GM21367 (cell line): ENCODE measurements at regions not wholly inside any gene's neighbourhood (a gene's known extent, or its start where the extent isn't known, plus 50 kb on each side); places are given as distances from the start of the nearest gene placed in this dataset.
"Not testable (repeated sequence)": the region's sequence is repeated elsewhere in the genome, so short reads cannot be mapped to it uniquely, and the experiment has no call there.

ENCODE experiments used
- ATAC-seq: cut with Tn5 transposase; IDR thresholded peaks from one replicate; pipeline ENCODE4 v1.9.1; 2021; ENCODE audit not compliant: unreplicated experiment

GRCh38 chr3:87503900-87504498 lies 227.6 kb upstream of the POU1F1 start:
- peak; percentile 88 for ATAC-seq

- no peak for ATAC-seq
Measured at GRCh38 chr3:87501076-87501475, 224.7 kb upstream of the POU1F1 start.

GRCh38 chr3:87498358-87499080 lies 222.1 kb upstream of the POU1F1 start:
- ATAC-seq: no peak

GRCh38 chr3:87495938-87496337 lies 219.6 kb upstream of the POU1F1 start:
- no peak for ATAC-seq

GRCh38 chr3:87494264-87494663 lies 217.9 kb upstream of the POU1F1 start:
- no peak for ATAC-seq

- ATAC-seq: no peak
Measured at GRCh38 chr3:87491843-87492242, 215.5 kb upstream of the POU1F1 start.

GRCh38 chr3:87489892-87490291 lies 213.5 kb upstream of the POU1F1 start:
- ATAC-seq: no peak

- no peak for ATAC-seq
Measured at GRCh38 chr3:87488765-87489164, 212.4 kb upstream of the POU1F1 start.

GRCh38 chr3:87486635-87487034 lies 210.3 kb upstream of the POU1F1 start:
- ATAC-seq: not testable (repeated sequence)

GRCh38 chr3:87486115-87486514 lies 209.7 kb upstream of the POU1F1 start:
- no peak for ATAC-seq

- ATAC-seq: no peak
Measured at GRCh38 chr3:87478716-87479115, 202.3 kb upstream of the POU1F1 start.

- ATAC-seq: no peak
Measured at GRCh38 chr3:87473944-87474343, 197.6 kb upstream of the POU1F1 start.

- ATAC-seq: no peak
Measured at GRCh38 chr3:87468938-87469337, 192.6 kb upstream of the POU1F1 start.

- ATAC-seq: no peak
Measured at GRCh38 chr3:87468235-87468634, 191.9 kb upstream of the POU1F1 start.

- ATAC-seq: no peak
Measured at GRCh38 chr3:87462228-87462627, 185.8 kb upstream of the POU1F1 start.

- no peak for ATAC-seq
Measured at GRCh38 chr3:87461443-87461842, 185.1 kb upstream of the POU1F1 start.

GRCh38 chr3:87461036-87461435 lies 184.7 kb upstream of the POU1F1 start:
- no peak for ATAC-seq

- no peak for ATAC-seq
Measured at GRCh38 chr3:87448558-87448957, 172.2 kb upstream of the POU1F1 start.

- ATAC-seq: no peak
Measured at GRCh38 chr3:87446849-87447387, 170.5 kb upstream of the POU1F1 start.

- ATAC-seq: no peak
Measured at GRCh38 chr3:87442470-87442869, 166.1 kb upstream of the POU1F1 start.

GRCh38 chr3:87437765-87438164 lies 161.4 kb upstream of the POU1F1 start:
- ATAC-seq: no peak

- no peak for ATAC-seq
Measured at GRCh38 chr3:87436781-87437543, 160.6 kb upstream of the POU1F1 start.
